RPMI8226 (cell line): ENCODE measurements at regions not wholly inside any gene's neighbourhood (a gene's known extent, or its start where the extent isn't known, plus 50 kb on each side); places are given as distances from the start of the nearest gene placed in this dataset.

Experiments
- DNase-seq: peaks from one replicate; pipeline ENCODE4 v3.0.0-alpha.2; 2015

DNA sequence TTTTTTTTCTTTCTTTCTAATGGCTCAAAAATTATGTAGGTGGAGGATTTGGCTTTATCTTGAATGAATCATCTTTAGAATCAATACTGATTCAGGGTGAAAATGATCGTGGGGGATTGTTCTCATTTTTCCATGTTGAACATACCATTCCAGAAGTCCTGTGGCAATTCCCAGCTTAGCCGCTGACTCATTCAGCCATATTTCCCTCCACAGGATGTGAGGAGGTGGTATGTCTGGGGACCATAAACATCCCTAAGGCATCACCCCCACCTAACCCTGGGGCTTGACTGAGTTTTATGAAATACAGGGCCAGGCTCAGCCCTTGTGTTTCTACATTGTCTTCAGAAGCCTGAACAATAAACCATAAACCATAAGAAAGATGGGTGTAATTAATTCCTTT, 92.7 kb upstream of the FN1 start:
- no peak for DNase-seq

- DNase-seq = no peak
These were observed 91.9 kb upstream of the FN1 start for GRCh38 chr2:215527736-215528135.

DNA sequence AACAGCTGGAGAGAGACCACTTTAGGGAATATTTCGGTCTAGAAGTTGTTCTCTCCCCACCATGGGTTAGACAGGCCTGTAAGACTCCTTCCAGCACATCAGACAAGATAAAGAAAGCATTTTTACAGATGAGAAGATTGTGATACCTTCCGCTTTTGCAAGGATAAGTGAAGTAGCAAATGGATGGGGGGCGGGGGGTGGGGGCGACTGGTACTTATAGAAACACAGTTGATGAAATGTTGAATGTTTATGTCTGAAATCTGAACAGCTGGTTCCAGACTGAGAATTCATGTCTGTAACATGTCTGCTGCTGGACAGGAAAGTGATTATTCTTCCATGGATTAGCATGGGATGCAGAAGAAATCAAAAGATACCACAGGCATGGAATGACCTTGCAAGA, 90.5 kb upstream of the FN1 start:
- no peak for DNase-seq

DNA sequence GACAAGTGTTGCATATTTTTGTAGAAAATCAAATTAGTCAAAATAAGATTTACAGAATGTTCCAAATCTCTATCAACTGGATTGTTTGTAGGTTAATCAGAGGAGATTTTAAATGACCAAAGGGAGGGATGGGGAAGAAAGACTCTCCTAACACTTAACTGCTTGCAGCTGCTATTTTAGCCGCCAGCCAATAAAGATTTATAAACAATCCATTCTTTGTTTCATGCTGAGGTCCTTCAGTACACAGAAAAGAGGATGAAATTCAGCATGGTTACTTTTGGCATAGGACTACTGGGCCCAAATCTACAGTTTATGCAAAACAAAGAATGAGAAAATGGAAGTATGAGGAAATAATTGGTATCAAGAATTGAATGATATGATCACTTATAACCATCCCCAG, 86.4 kb upstream of the FN1 start:
- DNase-seq = no peak

GRCh38 chr2:215521031-215521430, 85.2 kb upstream of the FN1 start:
- no peak for DNase-seq

GRCh38 chr2:215517391-215517790, 81.5 kb upstream of the FN1 start:
- DNase-seq = no peak

DNA sequence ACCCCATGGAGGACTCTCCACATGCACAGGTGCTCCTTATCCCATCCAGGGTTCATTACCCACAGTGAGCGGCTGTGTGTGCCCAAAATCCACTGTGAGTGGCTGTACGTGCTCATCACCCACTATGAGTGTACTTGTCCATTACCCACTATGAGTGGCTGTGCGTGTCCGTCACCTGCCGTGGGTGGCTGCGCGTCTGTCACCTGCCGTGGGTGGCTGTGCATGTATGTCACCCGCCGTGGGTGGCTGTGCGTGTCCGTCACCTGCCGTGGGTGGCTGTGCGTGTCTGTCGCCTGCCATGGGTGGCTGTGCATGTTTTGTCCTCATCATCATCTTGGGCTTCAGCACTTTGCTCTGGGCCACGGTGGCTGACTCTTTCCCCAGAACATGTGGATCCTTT, 78.6 kb upstream of the FN1 start:
- no peak for DNase-seq

- DNase-seq = no peak
These were observed 75.8 kb upstream of the FN1 start for GRCh38 chr2:215511454-215512346.

GRCh38 chr2:215507836-215508235, 72.0 kb upstream of the FN1 start:
- no peak for DNase-seq

DNA sequence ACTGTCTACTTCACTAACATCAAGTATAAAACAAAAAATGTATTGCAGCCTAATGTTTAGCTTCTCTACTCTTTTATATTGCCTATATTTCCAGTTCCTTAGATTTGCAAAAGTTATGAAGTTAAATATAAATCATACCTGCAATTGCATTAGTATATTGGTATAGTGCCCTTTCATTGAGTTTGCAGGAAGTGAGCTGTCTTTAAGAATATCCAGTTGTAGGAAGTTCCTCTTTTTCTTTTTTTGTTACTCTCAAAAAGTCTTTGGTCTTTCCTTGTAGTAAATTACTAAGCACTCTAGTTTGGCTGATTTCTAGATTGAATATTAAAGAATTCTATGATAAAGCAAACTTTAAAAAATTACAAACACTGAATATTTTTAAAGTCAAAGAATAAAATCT, 71.3 kb upstream of the FN1 start:
- DNase-seq = peak; percentile 13

GRCh38 chr2:215506604-215506990, 70.7 kb upstream of the FN1 start:
- peak; percentile 3 for DNase-seq

GRCh38 chr2:215505044-215505786, 69.3 kb upstream of the FN1 start:
- DNase-seq = no peak

DNA sequence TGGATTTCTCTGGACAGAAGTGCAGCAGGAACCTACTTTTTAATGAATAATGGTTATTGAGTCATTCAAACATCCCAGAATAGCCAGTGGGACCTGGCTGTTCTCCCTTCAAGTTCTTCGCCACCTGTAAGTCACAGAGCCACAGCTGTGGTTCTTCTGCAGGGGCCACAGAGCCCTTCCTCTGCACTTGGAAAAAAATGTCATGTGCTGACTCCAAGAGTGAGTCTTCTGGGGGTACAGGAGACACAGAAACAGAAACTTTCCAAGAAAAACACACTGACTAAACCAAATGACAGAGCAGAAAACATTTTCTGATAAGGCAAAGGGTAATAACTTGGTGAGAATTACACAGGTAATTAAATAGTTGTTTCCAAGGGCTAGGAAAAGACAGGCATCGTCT, 68.7 kb upstream of the FN1 start:
- peak; percentile 7 for DNase-seq

DNA sequence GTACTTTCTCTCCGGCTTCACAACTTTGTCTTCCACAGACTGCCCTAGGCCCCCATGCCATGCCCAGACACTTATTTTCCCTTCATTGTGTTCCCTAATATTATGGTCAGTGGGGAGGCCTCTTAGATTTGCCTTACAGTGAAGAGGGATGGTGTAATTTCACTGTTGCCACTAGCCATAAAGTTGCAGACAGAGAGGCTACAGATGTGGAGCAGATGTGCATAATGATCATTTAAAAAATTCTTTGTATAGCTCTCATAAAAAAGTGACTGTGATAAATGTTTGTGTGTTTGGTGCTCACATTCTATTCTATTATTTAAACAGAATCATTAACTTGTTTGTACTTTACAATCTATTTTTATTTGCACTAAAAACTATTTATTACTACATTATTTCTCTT, 67.5 kb upstream of the FN1 start:
- no peak for DNase-seq

DNA sequence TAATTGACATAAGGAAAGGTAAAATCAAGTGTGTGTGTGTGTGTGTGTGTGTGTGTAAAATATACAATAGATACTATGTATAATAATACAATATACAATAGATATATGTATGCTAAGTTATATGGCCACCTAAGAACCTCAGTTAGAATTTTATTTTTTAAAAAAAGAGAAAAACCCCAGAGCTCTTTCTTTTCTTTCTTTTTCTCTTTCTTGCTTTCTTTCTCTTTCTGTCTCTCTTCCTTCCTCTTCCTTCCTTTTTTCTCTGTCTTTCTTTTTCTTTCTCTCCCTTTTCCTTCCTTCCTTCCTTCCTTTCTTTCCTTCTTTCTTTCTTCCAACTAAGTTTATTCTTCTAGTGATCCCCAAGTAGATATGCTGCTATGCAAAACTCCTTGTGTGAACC, 64.6 kb upstream of the FN1 start:
- DNase-seq = no peak

- no peak for DNase-seq
These were observed 63.5 kb upstream of the FN1 start for GRCh38 chr2:215499331-215499730.

- DNase-seq = no peak
These were observed 62.6 kb upstream of the FN1 start for GRCh38 chr2:215498431-215498830.

GRCh38 chr2:215493376-215493775, 57.5 kb upstream of the FN1 start:
- DNase-seq = no peak

DNA sequence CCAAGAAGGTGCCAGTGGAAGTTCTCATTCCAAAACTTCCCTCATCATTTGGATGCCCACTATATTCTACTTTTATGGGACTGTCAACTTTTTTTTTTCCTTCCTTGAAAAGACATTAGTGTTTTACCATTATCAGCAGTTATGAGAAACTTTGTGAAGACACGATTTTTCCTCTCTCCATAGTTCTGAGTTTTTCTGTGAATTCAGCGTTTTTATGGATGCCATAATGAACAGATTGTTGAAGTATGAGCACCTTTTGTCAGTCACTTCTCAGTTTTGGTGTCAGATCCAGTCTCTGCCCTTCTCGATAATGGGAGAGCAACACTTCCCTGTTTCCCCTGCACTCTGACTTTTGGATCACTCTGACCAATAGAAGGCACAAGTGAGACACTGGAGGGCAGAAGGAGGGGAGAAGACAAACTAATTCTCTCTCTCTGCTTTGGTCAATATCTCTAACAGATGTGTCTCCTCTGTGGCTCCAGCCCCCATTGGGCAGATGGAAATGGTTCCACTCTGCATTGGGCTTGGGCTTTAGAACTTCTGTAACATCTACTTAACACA, 53.5 kb upstream of the FN1 start:
- peak; percentile 4 for DNase-seq

- DNase-seq = no peak
These were observed 51.1 kb upstream of the FN1 start for GRCh38 chr2:215487002-215487372.

DNA sequence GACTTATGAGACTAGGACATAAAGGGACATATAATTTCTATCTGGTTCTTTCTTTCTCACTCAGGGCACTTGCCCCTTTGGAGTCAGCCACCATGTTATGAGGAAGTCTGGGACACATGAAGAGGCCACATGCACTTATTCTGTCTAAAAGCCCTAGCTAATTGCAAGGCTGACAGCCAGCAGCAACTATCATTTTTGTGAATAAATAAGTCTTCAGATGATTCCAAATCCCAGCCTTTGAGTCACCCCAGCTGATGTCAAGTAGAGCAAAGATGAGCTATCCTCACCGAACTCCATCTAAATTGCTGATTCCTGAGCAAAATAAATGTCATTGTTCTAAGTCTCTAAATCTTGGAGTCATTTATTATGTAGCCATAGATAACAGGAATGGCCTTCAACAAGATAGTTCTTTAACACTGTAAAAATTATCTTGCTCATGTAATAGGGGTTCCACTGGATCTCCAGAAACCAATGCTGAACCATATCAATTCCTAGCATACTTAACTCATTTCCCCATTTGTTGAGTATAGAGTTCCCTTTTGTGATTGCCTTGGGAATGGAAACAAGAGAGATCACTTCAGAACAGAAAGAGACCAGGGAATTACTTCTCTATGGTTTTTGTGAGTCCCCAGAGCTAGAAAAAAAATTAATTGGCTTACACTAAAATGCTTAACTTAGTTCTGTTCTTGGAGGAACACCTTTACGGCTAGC, 50.6 kb upstream of the FN1 start:
- DNase-seq = no peak
